Keratinocyte (primary cell): ENCODE measurements at regions not wholly inside any gene's neighbourhood (a gene's known extent, or its start where the extent isn't known, plus 50 kb on each side); places are given as distances from the start of the nearest gene placed in this dataset.

ENCODE experiments used
- DNase-seq: peaks from one replicate; pipeline ENCODE4 v3.0.0-alpha.2; 2011; ENCODE audit warnings: low read depth, missing footprints, low spot score
- FAIRE-seq: peaks from 2 replicates; lab custom pipeline; 2011; peaks lifted over from hg19 to GRCh38; lab: Jason Lieb, UNC
- H2AFZ ChIP-seq: 2 replicates; pipeline ENCODE4 v1.6.0; 2012; ENCODE audit warnings: low read length, control low read depth, inconsistent platforms; ENCODE audit not compliant: control insufficient read depth
- H3K27ac ChIP-seq: 2 replicates; pipeline ENCODE4 v1.5.1; 2011; ENCODE audit warnings: low read length; ENCODE audit not compliant: control insufficient read depth, insufficient read depth
- H3K27me3 ChIP-seq: 3 replicates; pipeline ENCODE4 v1.6.0; 2011; ENCODE audit warnings: low read length; ENCODE audit not compliant: control insufficient read depth, insufficient read depth; ENCODE audit errors: extremely low read depth
- H3K36me3 ChIP-seq, 2 experiments: 2 replicates in 1 of 2; 3 replicates in 1 of 2; pipeline ENCODE4 v1.5.1; 2011; ENCODE audit warnings: low read length in 2 of 2, mild to moderate bottlenecking in 1 of 2; ENCODE audit not compliant: control insufficient read depth in 2 of 2, insufficient read depth in 2 of 2; ENCODE audit errors: extremely low read depth in 1 of 2
- H3K4me1 ChIP-seq: 3 replicates; pipeline ENCODE4 v1.5.1; 2011; ENCODE audit warnings: low read length; ENCODE audit not compliant: control insufficient read depth, insufficient read depth; ENCODE audit errors: extremely low read depth
- H3K4me2 ChIP-seq: 3 replicates; pipeline ENCODE4 v1.6.0; 2011; ENCODE audit warnings: low read depth, low read length; ENCODE audit not compliant: control insufficient read depth, insufficient read depth; ENCODE audit errors: extremely low read depth
- H3K4me3 ChIP-seq, 3 experiments: fragments of 200-600 bp in 1 of 3; sonication (generic) in 1 of 3; 2 replicates in 2 of 3; 3 replicates in 1 of 3; pipeline ENCODE4 v1.5.1; 2011 to 2016; ENCODE audit warnings: low read length in 3 of 3, mild to moderate bottlenecking in 3 of 3, control low read depth in 2 of 3, inconsistent platforms in 1 of 3, low read depth in 1 of 3, mixed read lengths in 1 of 3, mixed run types in 1 of 3, moderate library complexity in 1 of 3; ENCODE audit not compliant: control insufficient read depth in 2 of 3, insufficient read depth in 2 of 3; ENCODE audit errors: extremely low read depth in 1 of 3
- H3K79me2 ChIP-seq: 2 replicates; pipeline ENCODE4 v1.6.0; 2012; ENCODE audit warnings: low read length; ENCODE audit not compliant: control insufficient read depth, insufficient read depth
- H3K9ac ChIP-seq: 3 replicates; pipeline ENCODE4 v1.6.0; 2011; ENCODE audit warnings: low read length; ENCODE audit not compliant: control insufficient read depth, insufficient read depth; ENCODE audit errors: extremely low read depth
- H3K9me1 ChIP-seq: 3 replicates; pipeline ENCODE4 v1.6.0; 2011; ENCODE audit warnings: low read length; ENCODE audit not compliant: control insufficient read depth, insufficient read depth; ENCODE audit errors: extremely low read depth
- H3K9me3 ChIP-seq: 2 replicates; pipeline ENCODE4 v1.5.1; 2012; ENCODE audit warnings: low read depth, low read length; ENCODE audit not compliant: control insufficient read depth
- H4K20me1 ChIP-seq: 3 replicates; pipeline ENCODE4 v1.6.0; 2011; ENCODE audit warnings: low read length; ENCODE audit not compliant: control insufficient read depth, insufficient read depth; ENCODE audit errors: extremely low read depth
- CTCF ChIP-seq, 3 experiments: IDR thresholded peaks in 1 of 3; conservative IDR thresholded peaks in 1 of 3; optimal IDR thresholded peaks in 1 of 3; 2 replicates in 2 of 3; 3 replicates in 1 of 3; pipeline versions ENCODE3 to v1.5.1; 2011; ENCODE audit warnings: low read length in 3 of 3, mild to moderate bottlenecking in 3 of 3, moderate library complexity in 2 of 3, control low read depth in 1 of 3, inconsistent platforms in 1 of 3; ENCODE audit not compliant: insufficient read depth in 2 of 3; ENCODE audit errors: extremely low read depth in 1 of 3
- EZH2 ChIP-seq: IDR thresholded peaks from one replicate; pipeline ENCODE4 v1.6.1; 2012; ENCODE audit warnings: inconsistent platforms, mild to moderate bottlenecking, low read length, moderate library complexity
- dilution Hi-C: fragments of 300-500 bp; cut with MboI; formaldehyde crosslinking; loops from one replicate; pipeline ENCODE4 v1.7.0; 2020; ENCODE audit warnings: low sequenced_read_pairs; ENCODE audit not compliant: extremely low pct_ligation_motif_present

GRCh38 chr15:54803987-54804386 lies 392.8 kb downstream of the RSL24D1 start:
- no peaks in the 10 kb centered on the region for H3K4me1 ChIP-seq
- no peaks in the 10 kb centered on the region for H3K9me1 ChIP-seq
- DNase-seq (no peak), FAIRE-seq (no peak)
- H3K4me2 ChIP-seq: no peak overlapping the region
- no peaks in the 10 kb centered on the region for H3K79me2 ChIP-seq
- H3K9me3 ChIP-seq: no peaks in the 10 kb centered on the region
- H4K20me1 ChIP-seq: no peaks in the 10 kb centered on the region
- no peak overlapping the region for H3K4me3 ChIP-seq
- no peak overlapping the region for H3K9ac ChIP-seq
- TF ChIP-seq CTCF (optimal IDR thresholded peaks at IDR 0.05 in 1 of 3, IDR thresholded peaks at IDR 0.05 in 1 of 3, conservative IDR thresholded peaks at IDR 0.05 in 1 of 3; ENCODE audit: extremely low read depth in 1 of 3, insufficient read depth in 2 of 3, low read length in 3 of 3): no peak
- TF ChIP-seq EZH2: no peak
- no peak overlapping the region for H3K27ac ChIP-seq
- dilution Hi-C loops: no loop called here
- no peaks in the 10 kb centered on the region for H3K36me3 ChIP-seq
- H2AFZ ChIP-seq: no peak overlapping the region
- H3K27me3 ChIP-seq: no peaks in the 10 kb centered on the region

DNA sequence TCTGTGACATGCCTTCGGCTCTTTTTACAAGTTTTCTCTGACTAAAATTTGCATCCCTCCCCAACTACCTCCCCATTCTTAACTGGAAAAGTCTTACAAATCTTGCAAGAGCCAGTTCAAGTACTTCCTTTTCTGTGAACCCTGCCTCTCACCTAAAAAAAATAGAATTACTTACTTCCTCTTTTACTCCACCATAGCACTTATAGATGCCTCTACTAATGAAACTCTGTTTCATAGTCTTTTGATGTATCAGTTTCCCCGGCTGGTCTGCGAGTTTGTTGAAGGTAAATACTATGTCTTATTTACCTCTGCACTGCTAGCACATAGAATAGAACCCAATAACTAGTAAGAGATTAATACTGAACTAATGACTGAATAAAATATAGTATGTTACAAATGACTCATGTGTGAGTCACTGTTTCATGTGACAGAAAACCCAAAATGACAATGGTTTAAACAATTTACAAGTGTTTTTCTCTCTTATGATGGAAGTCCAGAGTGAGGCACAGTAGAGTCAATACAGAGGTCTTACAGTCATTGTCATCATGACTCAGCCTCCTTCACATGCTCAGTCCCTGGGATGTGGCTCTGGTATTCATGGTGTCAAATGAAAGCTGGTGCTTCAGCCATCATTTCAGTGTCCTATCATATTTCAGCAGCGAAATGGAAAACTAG lies 393.5 kb downstream of the RSL24D1 start:
- H2AFZ ChIP-seq: no peak overlapping the region
- no peaks in the 10 kb centered on the region for H3K79me2 ChIP-seq
- no peak overlapping the region for H3K4me2 ChIP-seq
- H3K36me3 ChIP-seq: no peaks in the 10 kb centered on the region
- H3K27ac ChIP-seq: no peak overlapping the region
- H4K20me1 ChIP-seq: no peaks in the 10 kb centered on the region
- TF ChIP-seq CTCF (optimal IDR thresholded peaks at IDR 0.05 in 1 of 3, IDR thresholded peaks at IDR 0.05 in 1 of 3, conservative IDR thresholded peaks at IDR 0.05 in 1 of 3; ENCODE audit: extremely low read depth in 1 of 3, insufficient read depth in 2 of 3, low read length in 3 of 3): no peak
- H3K27me3 ChIP-seq: no peaks in the 10 kb centered on the region
- H3K9me3 ChIP-seq: no peaks in the 10 kb centered on the region
- FAIRE-seq (no peak), DNase-seq (no peak)
- dilution Hi-C loops: no loop called here
- H3K9ac ChIP-seq: no peak overlapping the region
- no peaks in the 10 kb centered on the region for H3K4me1 ChIP-seq
- no peaks in the 10 kb centered on the region for H3K9me1 ChIP-seq
- H3K4me3 ChIP-seq: no peak overlapping the region
